HG02973 (cell line): ENCODE measurements at regions not wholly inside any gene's neighbourhood (a gene's known extent, or its start where the extent isn't known, plus 50 kb on each side); places are given as distances from the start of the nearest gene placed in this dataset.

Experiments used
- ATAC-seq: cut with Tn5 transposase; IDR thresholded peaks from one replicate; pipeline ENCODE4 v1.9.1; 2021; ENCODE audit warnings: moderate library complexity; ENCODE audit not compliant: unreplicated experiment

DNA sequence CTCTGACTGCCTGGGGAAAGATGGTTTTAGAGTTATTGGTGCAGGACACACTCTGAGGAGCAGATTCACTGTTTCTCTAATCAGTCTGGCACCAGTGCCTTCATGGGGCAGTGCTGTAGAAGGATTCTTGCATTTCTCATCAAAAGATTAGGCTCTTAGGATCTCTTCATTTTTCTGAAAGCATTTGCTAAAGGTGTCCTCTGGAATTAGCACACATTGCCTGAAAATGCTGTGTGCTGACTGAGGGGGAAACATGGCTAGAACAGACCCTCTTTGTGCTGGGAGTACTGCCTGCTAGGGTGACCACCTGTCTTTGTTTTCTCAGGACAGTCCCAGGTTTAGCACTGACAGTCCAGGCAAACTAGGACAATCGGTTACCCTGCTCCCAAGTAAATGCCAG, 301.0 kb downstream of the PTEN start:
- no peak for ATAC-seq

DNA sequence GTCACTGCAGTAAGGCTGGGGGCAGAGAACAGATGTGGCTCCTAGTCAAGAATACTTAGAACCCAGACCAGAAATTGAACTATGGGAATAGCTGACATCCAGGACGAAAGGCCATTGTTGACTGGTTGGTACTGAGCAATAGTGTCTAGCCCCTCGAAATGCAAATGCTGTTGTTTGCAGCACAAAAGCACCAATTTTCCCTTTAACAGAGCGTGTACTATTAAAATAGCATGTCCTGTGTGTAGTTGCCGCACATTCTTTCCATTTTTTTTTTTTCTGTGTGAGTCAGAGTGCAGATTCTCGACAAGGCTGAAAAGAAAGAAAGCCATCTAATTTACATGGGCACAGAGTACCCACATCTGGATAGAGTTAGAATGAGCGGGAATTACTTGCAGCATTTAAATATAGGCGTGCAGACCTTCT, 302.4 kb downstream of the PTEN start:
- no peak for ATAC-seq

DNA sequence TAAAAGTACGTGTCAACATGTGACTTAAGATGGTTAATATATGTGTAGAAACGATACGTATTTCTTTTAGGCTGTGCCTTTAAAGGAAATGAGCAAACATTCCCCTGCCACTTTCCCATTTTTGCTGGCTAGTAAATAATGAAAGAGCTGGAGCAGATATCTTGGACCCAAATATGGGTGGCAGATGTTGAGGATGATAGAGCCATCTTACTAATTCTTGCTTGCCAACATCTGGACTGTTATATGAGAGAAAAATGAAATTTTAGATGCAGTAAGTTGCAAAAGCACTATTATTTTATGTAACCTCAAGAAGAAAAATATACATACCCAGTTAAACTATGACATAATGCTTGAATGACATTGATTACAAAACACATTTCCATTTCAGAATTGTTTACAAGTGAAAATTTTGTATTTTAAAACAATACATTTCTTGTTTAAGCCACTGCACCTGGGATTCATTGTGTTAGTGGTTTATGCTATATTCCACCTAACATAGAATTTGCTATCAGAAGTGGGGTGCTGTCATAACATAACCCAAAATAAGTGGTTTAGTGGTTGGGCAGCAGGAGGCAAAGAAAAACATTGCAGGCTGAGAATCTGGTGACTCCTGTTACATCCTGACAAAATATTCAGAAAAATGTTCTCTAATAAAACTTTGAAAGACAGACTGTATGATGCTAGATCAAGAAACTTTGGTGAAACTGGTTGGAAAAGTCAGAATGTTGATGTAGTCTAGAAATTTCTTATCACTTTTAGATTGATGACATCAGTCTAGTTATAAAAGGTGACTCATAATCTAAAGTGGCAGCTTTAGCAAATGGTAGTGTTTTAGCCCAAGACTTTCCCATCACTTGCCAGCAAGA, 305.0 kb downstream of the PTEN start:
- ATAC-seq, result no peak

DNA sequence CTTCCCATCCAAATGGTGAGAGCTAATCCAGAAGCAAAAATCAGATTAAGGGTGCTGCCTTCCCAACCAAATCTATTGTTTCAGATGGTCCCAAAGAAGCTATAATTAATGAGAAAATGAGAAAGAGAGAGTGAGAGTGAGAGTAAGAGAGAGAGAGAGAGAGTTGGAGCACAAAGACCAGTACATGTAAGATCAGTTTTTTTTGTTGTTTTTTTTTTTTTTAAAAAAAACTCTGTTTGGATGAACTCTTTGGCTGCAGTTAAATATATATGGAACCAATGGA, 305.6 kb downstream of the PTEN start:
- no peak for ATAC-seq

DNA sequence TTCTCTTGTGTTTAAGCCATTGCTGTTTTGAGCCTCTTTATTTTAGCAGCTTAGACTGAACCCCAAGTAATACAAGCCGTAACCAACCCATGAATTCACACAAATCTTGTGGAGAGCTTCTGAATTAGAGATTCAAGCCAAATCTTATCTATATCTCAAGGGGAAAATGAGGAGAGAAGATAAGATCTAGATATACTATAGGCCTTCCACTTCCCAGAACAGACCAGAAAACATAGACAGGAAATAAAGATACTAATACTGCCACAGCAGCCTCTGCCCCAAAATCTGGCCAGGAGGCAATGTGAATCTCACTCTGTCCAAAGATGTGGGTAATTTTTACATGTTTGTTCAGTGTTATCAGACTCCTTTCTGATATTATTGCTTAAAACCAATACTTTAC, 307.2 kb downstream of the PTEN start:
- no peak for ATAC-seq

DNA sequence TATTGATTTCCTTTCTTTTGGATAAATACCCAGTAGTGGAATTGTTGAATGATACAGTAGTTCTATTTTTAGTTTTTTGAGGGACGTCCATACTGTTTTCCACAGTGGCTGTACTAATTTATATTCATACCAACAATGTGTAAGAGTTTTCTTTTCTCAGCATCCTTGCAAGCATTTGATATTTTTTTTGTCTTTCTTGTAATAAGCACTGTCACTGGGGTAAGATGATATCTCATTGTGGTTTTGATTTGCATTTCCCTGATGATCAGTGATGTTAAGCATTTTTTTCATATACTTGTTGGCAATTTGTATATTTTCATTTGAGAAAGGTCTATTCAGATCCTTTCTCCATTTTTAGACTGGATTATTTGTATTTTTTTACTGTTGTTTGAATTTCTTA, 308.7 kb downstream of the PTEN start:
- ATAC-seq, result no peak

DNA sequence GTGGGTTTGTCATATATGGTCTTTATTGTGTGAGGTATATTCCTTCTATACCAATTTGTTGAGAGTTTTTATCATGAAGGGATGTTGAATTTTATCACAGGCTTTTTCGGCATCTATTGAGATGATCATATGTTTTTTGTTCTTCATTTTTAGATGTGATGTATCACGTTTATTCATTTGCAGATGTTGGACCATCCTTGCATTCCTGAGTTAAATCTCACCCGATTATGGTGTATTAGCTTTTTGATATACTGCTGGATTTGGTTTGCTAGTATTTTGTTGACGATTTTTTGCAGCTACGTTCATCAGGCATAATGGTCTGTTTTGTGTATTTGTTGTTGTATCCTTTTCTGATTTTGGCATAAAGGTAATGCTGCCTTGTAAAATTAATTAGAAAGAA, 311.0 kb downstream of the PTEN start:
- ATAC-seq, result no peak

DNA sequence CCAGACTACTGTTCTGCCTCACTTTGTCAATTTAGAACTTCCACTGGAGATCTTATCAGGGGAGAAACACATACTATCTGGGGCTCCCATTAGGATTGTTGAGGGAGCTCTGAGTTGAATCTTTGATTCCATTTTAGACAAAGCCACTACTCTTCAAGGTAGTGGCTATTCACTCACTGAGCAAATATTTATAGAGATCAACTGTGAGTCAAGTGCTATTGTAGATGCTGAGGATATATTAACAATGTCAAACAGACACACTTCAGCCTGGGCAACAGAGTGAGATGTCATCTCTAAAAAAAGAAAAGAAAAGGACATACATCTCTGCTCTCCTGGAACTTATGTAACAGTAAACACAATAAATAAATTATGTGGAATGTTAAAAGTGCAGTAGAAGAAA, 315.3 kb downstream of the PTEN start:
- ATAC-seq, result no peak

DNA sequence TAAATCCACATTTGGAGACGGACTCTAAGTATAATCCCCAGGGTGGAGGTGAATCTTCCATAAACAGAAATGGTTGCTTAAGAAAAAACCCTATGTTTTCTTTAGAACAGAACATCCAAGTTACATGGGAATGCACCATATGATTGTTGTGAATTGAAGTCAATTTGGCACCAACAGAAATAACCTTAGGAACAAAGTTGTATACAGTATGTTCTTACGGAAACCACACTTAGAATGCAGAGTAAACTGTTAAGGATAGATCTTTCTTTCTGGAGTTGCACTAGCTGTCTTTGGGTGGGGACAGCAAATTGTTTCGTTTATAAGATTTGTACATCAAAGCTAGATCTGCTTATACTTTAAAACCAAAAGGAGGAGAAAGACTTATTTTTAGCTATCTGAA, 316.4 kb downstream of the PTEN start:
- no peak for ATAC-seq

DNA sequence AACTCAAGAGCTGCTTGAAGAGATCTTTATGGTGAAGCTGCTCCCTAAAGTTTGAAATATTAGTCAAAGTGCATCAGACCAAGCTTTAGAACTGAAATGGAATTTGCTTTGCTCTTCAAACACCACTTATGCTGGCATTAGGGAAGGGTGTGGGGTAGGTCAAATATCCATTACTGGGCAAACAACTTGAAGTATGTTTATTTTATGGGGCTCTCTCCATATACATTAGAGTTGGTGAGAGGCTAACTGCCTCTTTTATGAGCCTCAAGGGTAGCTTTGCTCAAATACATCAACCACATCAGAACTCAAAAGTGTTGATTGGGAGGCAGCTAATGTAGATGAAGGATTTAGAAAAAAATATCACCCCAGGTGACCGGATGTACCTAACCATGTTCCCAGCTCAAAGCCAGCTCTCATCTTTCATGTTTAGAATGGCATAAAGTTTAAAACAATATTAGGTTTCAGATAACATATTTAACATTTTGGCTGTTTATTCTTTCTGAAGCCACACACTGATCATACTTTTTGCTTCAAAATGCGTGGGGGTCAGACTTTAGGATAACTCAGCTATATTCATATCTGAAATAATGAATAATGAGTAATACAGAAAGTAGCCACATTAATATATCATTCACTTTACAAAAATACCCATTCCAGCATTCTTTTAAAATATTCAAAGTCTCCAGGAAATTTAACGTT, 318.6 kb downstream of the PTEN start:
- ATAC-seq, result no peak

DNA sequence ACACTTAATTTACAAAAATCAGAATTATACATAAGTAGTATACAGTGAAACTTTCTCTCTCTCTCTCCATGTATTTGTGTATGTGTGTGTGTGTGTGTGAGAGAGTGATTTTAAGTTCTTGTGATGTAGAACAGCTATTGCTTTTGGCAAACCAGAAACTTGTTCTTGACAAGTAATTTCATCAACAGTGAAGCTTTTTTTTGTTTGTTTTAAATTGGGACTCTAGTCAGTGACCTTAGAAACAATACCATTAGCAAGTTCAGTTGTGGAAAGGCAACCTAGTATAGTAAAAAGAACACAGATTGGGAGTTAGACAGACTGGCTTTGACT, 319.1 kb downstream of the PTEN start:
- no peak for ATAC-seq

DNA sequence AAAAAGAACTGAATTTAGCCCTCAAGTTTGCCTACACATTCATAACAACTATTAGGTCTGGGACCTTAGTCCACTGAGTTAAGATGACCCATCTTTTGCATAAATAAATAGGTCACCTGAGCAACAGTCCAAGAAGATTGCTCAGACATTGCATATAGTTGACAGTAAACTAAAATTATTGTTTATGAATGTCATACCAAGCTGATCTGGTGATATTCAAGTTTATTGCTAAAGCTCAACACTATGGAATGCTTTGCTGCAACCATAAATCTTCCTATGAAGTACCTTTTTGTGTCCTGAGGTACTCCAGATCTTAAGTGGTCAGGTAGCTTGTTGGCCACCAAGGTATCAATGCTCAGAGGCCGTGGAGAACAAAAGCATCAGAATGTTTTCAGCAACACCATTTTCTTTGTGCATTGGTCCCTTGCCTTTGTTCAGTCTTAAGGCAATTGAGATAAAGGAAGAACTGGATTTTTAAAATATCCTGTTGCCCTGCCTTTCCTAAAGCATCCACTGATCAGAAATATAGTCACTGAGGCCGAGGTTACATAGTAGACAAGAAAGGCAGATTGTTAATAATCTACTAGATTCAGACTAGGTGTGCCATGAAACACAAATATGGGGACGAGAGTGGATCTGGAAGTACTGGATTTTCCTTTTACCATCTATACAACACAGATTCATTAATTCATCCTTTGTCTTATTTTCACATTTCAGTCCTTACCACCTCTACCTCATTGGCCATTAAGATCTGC, 321.3 kb downstream of the PTEN start:
- no peak for ATAC-seq

DNA sequence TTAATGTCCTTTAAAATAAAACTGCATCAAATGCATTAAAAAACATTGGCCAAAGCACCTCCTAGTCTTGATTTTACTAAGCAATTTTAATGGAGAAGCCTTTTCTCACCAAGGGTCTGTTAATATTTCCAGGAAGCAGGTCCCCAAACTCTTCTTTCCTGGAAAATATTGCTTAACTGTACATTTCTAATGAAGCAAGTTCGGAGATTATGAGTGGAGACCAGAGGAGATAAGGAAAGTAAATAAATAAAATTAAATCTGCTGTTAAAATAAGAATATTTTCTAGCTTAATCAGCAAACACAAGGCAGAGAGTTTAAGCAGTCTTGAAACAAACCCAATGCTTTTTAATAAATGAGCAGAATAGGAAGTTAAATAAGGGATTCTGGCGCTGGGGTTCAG, 322.4 kb downstream of the PTEN start:
- ATAC-seq, result no peak

DNA sequence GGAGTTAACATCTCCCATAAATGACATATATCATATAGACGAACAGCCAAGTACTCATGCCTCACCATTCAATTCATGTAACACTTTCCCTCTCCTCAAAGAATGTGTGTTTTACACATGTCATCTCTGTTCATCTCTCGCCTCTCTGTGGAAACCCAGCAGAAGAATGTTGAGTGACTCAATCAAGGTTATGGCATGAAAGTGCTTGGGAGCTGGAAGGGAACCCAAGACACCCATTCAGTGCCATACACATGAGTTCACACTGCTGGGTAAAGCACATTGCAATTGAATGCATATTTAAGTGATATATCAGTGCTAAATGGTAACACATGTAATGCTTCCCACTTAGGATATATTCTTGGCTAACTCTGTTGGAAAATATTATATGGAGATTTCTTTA, 322.9 kb downstream of the PTEN start:
- no peak for ATAC-seq

DNA sequence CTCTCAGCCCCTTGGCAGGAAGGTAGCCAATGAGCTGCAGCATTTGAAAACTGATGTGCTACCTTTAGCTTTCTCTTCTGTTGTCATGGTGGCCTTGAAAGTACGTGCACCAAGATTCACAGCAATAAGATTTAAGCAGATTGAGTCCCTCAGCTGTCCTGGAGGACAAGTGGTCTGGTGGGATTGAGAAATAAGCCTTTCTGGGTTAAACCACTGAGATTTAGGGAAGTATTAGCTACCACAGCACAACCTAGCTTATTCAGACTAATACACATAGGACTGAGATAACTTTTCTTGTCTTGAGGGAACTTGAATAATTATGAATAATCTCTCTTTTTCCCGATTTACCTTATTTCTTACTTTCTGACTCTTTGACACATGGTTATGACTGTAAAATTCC, 324.0 kb downstream of the PTEN start:
- ATAC-seq, result no peak

DNA sequence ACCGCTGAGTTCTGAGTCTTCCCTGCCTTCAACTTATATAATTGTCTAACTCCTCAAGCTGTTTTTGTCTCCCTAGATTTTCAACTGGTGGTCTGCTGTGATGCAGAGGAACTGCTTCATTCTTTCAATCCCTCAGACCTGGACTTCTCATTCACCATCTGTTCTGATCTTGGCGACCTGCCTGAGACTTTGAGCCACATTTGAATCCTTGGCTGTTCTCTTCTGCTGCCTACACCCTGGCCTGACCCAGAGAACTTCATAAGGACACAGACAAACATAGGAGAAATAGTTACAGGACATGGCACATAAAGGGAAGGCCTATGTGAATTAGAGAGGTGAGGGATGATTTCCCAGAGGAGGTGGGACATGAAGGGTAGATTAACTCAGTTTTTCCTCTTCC, 326.7 kb downstream of the PTEN start:
- no peak for ATAC-seq

DNA sequence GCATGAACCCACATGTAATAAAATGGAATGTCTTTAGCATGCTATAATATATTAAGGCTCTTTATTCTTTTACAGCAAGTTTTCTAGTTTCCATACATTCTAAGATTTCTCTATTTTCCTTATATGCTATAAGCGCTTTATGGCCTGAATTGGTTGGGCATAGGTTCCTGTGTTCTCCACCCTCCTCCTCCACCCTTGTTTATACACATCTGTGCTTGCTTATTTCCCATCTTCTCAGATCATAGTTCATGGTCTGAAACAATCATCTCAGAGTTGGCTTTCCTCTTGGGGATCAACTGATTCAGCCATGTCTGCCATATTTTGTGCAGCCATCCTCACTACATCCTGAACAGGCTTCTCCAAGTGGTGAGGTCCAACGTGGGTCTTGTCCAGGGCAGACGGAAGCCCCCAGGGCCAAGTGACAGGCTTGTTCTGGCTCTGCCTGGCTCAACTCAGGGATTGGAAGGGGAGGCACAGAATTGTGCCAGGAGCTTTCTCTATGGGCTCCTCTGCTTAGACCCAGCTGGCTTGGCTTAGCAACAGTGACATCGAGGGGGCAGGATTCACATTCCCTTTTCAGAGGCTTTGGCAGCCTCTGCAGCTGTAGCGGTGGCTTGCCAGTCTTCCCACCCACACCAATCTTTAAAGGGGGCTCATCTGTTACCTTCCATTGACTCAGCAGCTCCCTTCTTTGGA, 327.3 kb downstream of the PTEN start:
- no peak for ATAC-seq

DNA sequence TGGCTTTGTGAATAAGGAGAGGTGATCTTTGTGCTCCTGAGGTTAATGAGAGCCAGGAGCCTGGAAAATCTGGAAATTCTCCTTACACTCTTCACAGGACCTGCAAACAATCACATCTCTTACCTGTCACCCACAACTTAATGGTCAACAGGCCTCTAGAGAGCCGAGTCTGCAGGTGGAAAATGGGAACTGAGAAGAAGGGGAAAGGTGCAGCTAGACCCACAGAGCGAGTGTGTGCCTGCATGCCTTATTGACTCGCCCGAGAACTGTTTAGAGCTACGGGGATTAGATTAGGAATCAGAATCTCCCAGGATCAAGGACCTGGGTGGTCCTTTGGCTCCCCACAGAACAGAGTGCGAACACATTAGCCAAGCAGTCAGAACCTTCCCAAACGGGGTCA, 329.6 kb downstream of the PTEN start:
- ATAC-seq, result no peak

DNA sequence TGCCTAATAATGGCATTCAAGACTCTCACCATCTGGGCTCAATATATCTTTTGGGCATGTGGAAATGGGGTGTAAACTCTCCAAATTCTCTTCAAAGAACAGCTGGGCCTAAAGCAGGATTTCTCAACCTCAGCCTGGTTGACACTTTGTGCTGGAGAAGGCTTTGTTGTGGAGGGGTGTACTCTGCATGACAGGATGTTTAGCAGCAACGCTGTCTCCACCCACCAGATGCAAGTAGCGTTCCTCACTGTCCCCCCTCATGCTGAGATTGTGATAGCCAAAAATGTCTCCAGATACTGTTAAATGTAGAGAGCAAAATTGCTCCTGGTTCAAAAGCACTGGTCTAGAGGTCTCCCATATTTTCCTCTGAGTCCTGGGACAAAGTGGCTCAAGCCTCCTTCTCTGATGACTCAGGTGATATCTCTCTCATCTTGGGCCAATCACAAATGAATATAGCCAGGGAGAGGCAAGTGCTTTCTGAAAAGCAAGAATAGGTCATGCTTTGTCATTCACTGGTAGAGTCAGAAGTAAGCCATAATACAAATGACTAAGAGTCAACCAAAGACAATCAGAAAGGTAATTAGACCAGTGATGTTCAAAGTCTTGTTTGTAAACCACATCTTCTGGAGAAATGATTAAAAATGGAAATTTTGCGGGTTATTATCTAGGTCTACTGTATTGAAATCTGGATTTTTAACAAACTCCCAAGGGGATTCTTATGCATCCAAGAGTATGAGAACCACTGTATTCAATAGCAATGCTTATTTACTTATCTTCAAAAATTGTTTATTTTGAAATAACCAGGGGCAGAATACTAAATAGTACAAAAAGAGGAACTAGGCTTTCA, 330.8 kb downstream of the PTEN start:
- ATAC-seq, result no peak

DNA sequence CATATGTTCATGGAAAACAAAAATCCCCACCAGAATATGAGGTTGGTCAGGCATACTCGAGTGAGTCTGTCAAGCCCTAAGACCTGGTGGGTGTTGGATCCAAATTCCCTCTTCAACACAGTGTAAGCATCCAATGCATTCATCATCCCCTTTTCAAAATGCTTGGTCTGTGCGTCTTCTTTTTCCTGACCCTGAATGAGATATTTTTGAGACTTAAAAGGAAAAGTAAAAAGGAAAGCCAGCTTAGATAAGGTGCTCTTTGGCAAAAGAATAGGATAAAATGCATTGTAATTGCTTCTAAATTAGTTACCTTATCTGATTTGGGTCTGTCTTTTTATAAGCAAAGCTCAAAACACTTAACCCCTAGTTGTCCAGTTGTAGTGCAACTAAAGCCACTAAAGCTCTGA, 331.5 kb downstream of the PTEN start:
- no peak for ATAC-seq

DNA sequence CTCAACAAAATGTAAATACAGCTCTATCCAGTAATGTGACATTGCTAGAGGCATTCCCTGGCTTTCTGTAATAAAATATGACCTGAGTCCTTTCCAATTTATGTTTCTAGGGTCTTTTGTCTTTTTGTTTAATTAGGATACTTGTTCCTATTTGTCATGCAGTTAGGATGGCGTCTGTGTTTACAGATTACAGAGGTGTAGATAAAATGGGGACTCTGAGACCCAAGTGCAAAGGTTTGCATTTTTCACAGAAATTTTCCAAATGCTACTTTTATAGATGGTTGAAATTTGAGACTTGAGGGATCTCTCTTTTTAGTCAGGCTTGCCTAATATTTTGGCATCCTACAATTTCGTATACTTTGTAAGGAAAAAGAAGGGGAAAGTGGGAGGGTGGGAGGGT, 332.4 kb downstream of the PTEN start:
- no peak for ATAC-seq
